SK-N-SH (cell line): ENCODE measurements at regions not wholly inside any gene's neighbourhood (a gene's known extent, or its start where the extent isn't known, plus 50 kb on each side); places are given as distances from the start of the nearest gene placed in this dataset.

Source experiments
- CTCF ChIA-PET: fragments of 300-600, 350-600 bp; formaldehyde crosslinking; extraction: SDS; loops from one replicate; lab custom pipeline; 2021; lab: Yijun Ruan, JAX
- POLR2A ChIA-PET: fragments of 350-600 bp; sonication (Branson Sonifier 250); formaldehyde crosslinking; extraction: SDS; loops from one replicate; lab custom pipeline; 2020; ENCODE audit warnings: antibody characterized with exemption, inconsistent platforms; lab: Yijun Ruan, JAX
- DNase-seq: peaks from one replicate; pipeline ENCODE4 v3.0.0; 2012
- H2AFZ ChIP-seq: fragments of 200-600 bp; sonication (generic); 2 replicates; pipeline ENCODE4 v1.8.1; 2016; ENCODE audit warnings: antibody characterized with exemption, mild to moderate bottlenecking, low read depth
- H3F3A ChIP-seq: fragments of 200-600 bp; sonication (generic); replicated peaks from 2 replicates; pipeline ENCODE3; 2016; ENCODE audit warnings: antibody characterized with exemption, mild to moderate bottlenecking; ENCODE audit not compliant: insufficient read depth
- H3K27ac ChIP-seq, 2 experiments: fragments of 200-500 bp in 1 of 2; fragments of 200-600 bp in 1 of 2; sonication (Bioruptor generic) in 1 of 2; sonication (generic), shearing (Covaris generic) in 1 of 2; 2 replicates each; pipeline versions ENCODE4 v1.5.1 to v1.6.1; 2014 to 2016; ENCODE audit warnings: low read depth in 2 of 2, inconsistent platforms in 1 of 2, low read length in 1 of 2, mild to moderate bottlenecking in 1 of 2, mixed read lengths in 1 of 2
- H3K27me3 ChIP-seq: fragments of 200-600 bp; sonication (generic), shearing (Covaris generic); 2 replicates; pipeline ENCODE4 v1.6.1; 2016; ENCODE audit warnings: mixed run types; ENCODE audit not compliant: insufficient read depth
- H3K36me3 ChIP-seq, 2 experiments: fragments of 200-500 bp in 1 of 2; fragments of 200-600 bp in 1 of 2; sonication (Bioruptor generic) in 1 of 2; sonication (generic) in 1 of 2; replicated peaks in 1 of 2; 2 replicates each; pipeline versions ENCODE3 to v1.5.1; 2014 to 2016; ENCODE audit warnings: low read length in 1 of 2, mild to moderate bottlenecking in 1 of 2; ENCODE audit not compliant: insufficient read depth in 2 of 2, control insufficient read depth in 1 of 2
- H3K4me1 ChIP-seq, 2 experiments: fragments of 200-500 bp in 1 of 2; fragments of 200-600 bp in 1 of 2; sonication (Bioruptor generic) in 1 of 2; sonication (generic), shearing (Covaris generic) in 1 of 2; 2 replicates each; pipeline versions ENCODE4 v1.5.1 to v1.6.1; 2014 to 2016; ENCODE audit warnings: low read depth in 1 of 2, low read length in 1 of 2, mixed run types in 1 of 2; ENCODE audit not compliant: insufficient read depth in 2 of 2, control insufficient read depth in 1 of 2
- H3K4me2 ChIP-seq: fragments of 200-600 bp; sonication (generic), shearing (Covaris generic); 2 replicates; pipeline ENCODE4 v1.6.1; 2017; ENCODE audit warnings: mixed run types
- H3K4me3 ChIP-seq, 2 experiments: fragments of 200-500 bp in 1 of 2; fragments of 200-600 bp in 1 of 2; sonication (Bioruptor generic) in 1 of 2; sonication (generic), shearing (Covaris generic) in 1 of 2; 2 replicates each; pipeline versions ENCODE4 v1.5.1 to v1.8.1; 2014 to 2016; ENCODE audit warnings: low read depth in 2 of 2, inconsistent platforms in 1 of 2, low read length in 1 of 2, mild to moderate bottlenecking in 1 of 2, mixed read lengths in 1 of 2, moderate library complexity in 1 of 2
- H3K79me2 ChIP-seq: fragments of 200-600 bp; sonication (generic); 2 replicates; pipeline ENCODE4 v1.8.1; 2017; ENCODE audit warnings: mild to moderate bottlenecking; ENCODE audit not compliant: insufficient read depth
- H3K9ac ChIP-seq: fragments of 200-600 bp; sonication (generic); 2 replicates; pipeline ENCODE4 v1.6.1; 2017; ENCODE audit warnings: mixed run types
- H3K9me2 ChIP-seq: fragments of 200-600 bp; sonication (generic); 2 replicates; pipeline ENCODE4 v1.6.1; 2017; ENCODE audit warnings: mixed run types
- H3K9me3 ChIP-seq: fragments of 200-600 bp; sonication (generic); 2 replicates; pipeline ENCODE4 v1.6.1; 2017; ENCODE audit warnings: mixed run types, mild to moderate bottlenecking, moderate library complexity
- H4K20me1 ChIP-seq: fragments of 200-600 bp; sonication (generic); 2 replicates; pipeline ENCODE4 v1.6.1; 2017; ENCODE audit warnings: mild to moderate bottlenecking, mixed run types; ENCODE audit not compliant: insufficient read depth
- CHD2 ChIP-seq: fragments of 150-350 bp; IDR thresholded peaks from 2 replicates; pipeline ENCODE4 v1.6.1; 2018; ENCODE audit warnings: low read length; ENCODE audit not compliant: partially characterized antibody
- EP300 ChIP-seq, 2 experiments: IDR thresholded peaks; 2 replicates each; pipeline versions ENCODE4 v1.4.0 to v1.6.1; 2012; ENCODE audit warnings: borderline replicate concordance in 1 of 2, low read depth in 1 of 2, low read length in 1 of 2
- FOXJ3 ChIP-seq: sonication (generic); formaldehyde crosslinking; IDR thresholded peaks from 2 replicates; pipeline ENCODE4 v1.5.1; 2020; ENCODE audit warnings: mild to moderate bottlenecking, missing genetic modification reagents
- GABPA ChIP-seq: IDR thresholded peaks from 2 replicates; pipeline ENCODE4 v1.4.0; 2012; ENCODE audit warnings: low read depth, mild to moderate bottlenecking
- JUND ChIP-seq: IDR thresholded peaks from 2 replicates; pipeline ENCODE4 v1.4.0; 2012
- RAD21 ChIP-seq: IDR thresholded peaks from 2 replicates; pipeline ENCODE4 v1.6.1; 2012; ENCODE audit warnings: mild to moderate bottlenecking, low read length
- RCOR1 ChIP-seq: fragments of 150-350 bp; IDR thresholded peaks from 2 replicates; pipeline ENCODE4 v1.6.1; 2017; ENCODE audit warnings: antibody characterized with exemption, low read length
- RXRA ChIP-seq: IDR thresholded peaks from 2 replicates; pipeline ENCODE4 v1.4.0; 2012; ENCODE audit warnings: low read depth, mild to moderate bottlenecking, borderline replicate concordance
- SMC3 ChIP-seq: IDR thresholded peaks from 2 replicates; pipeline ENCODE4 v1.6.1; 2012; ENCODE audit warnings: low read depth, low read length, improper control_type of control experiment
- TEAD4 ChIP-seq: IDR thresholded peaks from 2 replicates; pipeline ENCODE4 v1.4.0; 2012; ENCODE audit warnings: mild to moderate bottlenecking, borderline replicate concordance; ENCODE audit not compliant: insufficient read depth
- YY1 ChIP-seq: IDR thresholded peaks from 2 replicates; pipeline ENCODE4 v1.4.0; 2012; ENCODE audit warnings: low read depth, mild to moderate bottlenecking
- WGBS: methylation state at CpG from one replicate; pipeline ENCODE4 v1.1.6; 2017; ENCODE audit warnings: low lambda C conversion rate; 5-methylcytosine and 5-hydroxymethylcytosine counted together
- TF ChIP-seq, protein P1 (sequence below): fragments of 150-350 bp; IDR thresholded peaks from 2 replicates; pipeline ENCODE4 v1.6.1; 2016; ENCODE audit warnings: mild to moderate bottlenecking, low read depth, low read length
- TF ChIP-seq, protein P2 (sequence below): IDR thresholded peaks from 2 replicates; pipeline ENCODE4 v1.4.0; 2012; ENCODE audit warnings: low read depth, borderline replicate concordance
- TF ChIP-seq, protein P3 (sequence below): IDR thresholded peaks from 2 replicates; pipeline ENCODE4; 2012
- TF ChIP-seq, protein P4 (sequence below): IDR thresholded peaks from 2 replicates; pipeline ENCODE4 v1.4.0; 2012; ENCODE audit warnings: low read depth, borderline replicate concordance
- TF ChIP-seq, protein P5 (sequence below): IDR thresholded peaks from 2 replicates; pipeline ENCODE4 v1.4.0; 2012; ENCODE audit warnings: low read depth

DNA sequence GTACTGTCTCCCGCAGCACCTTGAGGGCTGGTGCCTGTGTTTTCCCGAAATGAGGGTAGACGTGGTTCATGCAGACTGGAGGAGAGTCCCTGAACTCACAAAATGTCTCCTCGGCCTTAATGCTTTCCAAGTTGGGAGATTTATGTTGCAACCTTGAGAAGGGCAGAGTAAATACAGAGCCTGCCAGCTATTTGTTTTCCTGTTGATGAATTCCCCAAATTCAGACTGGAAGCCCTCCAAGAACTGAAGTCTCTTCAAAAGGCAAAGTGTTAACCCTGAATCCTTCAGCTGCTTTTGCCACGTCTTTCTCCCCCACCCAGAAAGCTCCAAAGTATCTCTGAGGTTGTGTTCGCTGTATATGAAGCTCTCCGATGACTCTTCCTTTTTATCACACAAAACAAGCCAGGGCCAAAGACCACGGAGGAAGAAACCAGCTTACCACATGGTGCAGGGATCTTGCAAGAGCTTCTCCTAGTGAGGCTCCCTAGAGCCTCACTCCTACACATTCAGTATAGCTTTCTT, 254.7 kb upstream of the NFE2L3 start:
- Histone ChIP-seq H3K36me3 (no peaks in the 10 kb centered on the region), H3K9me3 (no peaks in the 10 kb centered on the region), H3K27me3 (peaks cover 5% of the 10 kb centered on the region; the same call in 1 of the 2 replicates), H3K27ac (no peak overlapping the region), H2AFZ (no peak overlapping the region), H3K9ac (no peak overlapping the region), H3K4me1 (peaks cover 0 to 5% of the 10 kb centered on the region in 2 experiments; a peak in 2 of 4 replicates), H4K20me1 (no peaks in the 10 kb centered on the region), H3K79me2 (no peaks in the 10 kb centered on the region), H3K4me3 (no peak overlapping the region), H3K9me2 (no peaks in the 10 kb centered on the region), H3K4me2 (no peak overlapping the region), H3F3A (no peaks in the 10 kb centered on the region)
- 69% methylated on average over 8 of the region's 8 CpGs for WGBS
- ChIA-PET POLR2A (no interaction called here), CTCF (interaction anchor here (1.0 to 15.2 kb wide), 13 partner anchors 10 to 1264 kb away, joined by 3 to 603 read pairs (median 15); no protein-coding TSS in a partner anchor)
- TF ChIP-seq, protein P1, sequence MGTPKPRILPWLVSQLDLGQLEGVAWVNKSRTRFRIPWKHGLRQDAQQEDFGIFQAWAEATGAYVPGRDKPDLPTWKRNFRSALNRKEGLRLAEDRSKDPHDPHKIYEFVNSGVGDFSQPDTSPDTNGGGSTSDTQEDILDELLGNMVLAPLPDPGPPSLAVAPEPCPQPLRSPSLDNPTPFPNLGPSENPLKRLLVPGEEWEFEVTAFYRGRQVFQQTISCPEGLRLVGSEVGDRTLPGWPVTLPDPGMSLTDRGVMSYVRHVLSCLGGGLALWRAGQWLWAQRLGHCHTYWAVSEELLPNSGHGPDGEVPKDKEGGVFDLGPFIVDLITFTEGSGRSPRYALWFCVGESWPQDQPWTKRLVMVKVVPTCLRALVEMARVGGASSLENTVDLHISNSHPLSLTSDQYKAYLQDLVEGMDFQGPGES: no peak
- TF ChIP-seq TEAD4: no peak
- TF ChIP-seq, protein P2, sequence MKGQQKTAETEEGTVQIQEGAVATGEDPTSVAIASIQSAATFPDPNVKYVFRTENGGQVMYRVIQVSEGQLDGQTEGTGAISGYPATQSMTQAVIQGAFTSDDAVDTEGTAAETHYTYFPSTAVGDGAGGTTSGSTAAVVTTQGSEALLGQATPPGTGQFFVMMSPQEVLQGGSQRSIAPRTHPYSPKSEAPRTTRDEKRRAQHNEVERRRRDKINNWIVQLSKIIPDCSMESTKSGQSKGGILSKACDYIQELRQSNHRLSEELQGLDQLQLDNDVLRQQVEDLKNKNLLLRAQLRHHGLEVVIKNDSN: no peak
- TF ChIP-seq EP300 (IDR thresholded peaks at IDR 0.05; ENCODE audit: borderline replicate concordance in 1 of 2, low read depth in 1 of 2, low read length in 1 of 2): no peak
- TF ChIP-seq RAD21: no peak
- no peak for TF ChIP-seq JUND
- TF ChIP-seq, protein P3, sequence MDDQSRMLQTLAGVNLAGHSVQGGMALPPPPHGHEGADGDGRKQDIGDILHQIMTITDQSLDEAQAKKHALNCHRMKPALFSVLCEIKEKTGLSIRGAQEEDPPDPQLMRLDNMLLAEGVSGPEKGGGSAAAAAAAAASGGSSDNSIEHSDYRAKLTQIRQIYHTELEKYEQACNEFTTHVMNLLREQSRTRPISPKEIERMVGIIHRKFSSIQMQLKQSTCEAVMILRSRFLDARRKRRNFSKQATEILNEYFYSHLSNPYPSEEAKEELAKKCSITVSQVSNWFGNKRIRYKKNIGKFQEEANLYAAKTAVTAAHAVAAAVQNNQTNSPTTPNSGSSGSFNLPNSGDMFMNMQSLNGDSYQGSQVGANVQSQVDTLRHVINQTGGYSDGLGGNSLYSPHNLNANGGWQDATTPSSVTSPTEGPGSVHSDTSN: no peak
- TF ChIP-seq YY1: no peak
- TF ChIP-seq FOXJ3: no peak
- no peak for TF ChIP-seq RCOR1
- TF ChIP-seq, protein P4, sequence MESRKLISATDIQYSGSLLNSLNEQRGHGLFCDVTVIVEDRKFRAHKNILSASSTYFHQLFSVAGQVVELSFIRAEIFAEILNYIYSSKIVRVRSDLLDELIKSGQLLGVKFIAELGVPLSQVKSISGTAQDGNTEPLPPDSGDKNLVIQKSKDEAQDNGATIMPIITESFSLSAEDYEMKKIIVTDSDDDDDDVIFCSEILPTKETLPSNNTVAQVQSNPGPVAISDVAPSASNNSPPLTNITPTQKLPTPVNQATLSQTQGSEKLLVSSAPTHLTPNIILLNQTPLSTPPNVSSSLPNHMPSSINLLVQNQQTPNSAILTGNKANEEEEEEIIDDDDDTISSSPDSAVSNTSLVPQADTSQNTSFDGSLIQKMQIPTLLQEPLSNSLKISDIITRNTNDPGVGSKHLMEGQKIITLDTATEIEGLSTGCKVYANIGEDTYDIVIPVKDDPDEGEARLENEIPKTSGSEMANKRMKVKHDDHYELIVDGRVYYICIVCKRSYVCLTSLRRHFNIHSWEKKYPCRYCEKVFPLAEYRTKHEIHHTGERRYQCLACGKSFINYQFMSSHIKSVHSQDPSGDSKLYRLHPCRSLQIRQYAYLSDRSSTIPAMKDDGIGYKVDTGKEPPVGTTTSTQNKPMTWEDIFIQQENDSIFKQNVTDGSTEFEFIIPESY: no peak
- TF ChIP-seq CHD2: no peak
- no peak for TF ChIP-seq GABPA
- no peak for TF ChIP-seq RXRA
- TF ChIP-seq, protein P5, sequence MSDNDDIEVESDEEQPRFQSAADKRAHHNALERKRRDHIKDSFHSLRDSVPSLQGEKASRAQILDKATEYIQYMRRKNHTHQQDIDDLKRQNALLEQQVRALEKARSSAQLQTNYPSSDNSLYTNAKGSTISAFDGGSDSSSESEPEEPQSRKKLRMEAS: no peak
- TF ChIP-seq SMC3: no peak
- DNase-seq: no peak
